Sigmoid colon (tissue), 6 donors: ENCODE measurements at regions not wholly inside any gene's neighbourhood (a gene's known extent, or its start where the extent isn't known, plus 50 kb on each side); places are given as distances from the start of the nearest gene placed in this dataset.

Experiments used
- DNase-seq: peaks from one replicate; pipeline ENCODE4 v3.0.0-alpha.2; 2019
- H3K27ac ChIP-seq, 4 donors: fragments of 200-600 bp; sonication (generic); one replicate each; pipeline ENCODE4 v1.5.1; 2016 to 2019; ENCODE audit warnings: mild to moderate bottlenecking in 1 of 4
- H3K27me3 ChIP-seq, 3 donors: fragments of 200-600 bp; sonication (generic); one replicate each; pipeline ENCODE4 v1.5.1; 2019; ENCODE audit warnings: mild to moderate bottlenecking in 1 of 3
- H3K36me3 ChIP-seq, 4 donors: fragments of 200-600 bp; sonication (generic); one replicate each; pipeline ENCODE4 v1.5.1; 2016 to 2019
- H3K4me1 ChIP-seq, 4 donors: fragments of 200-600 bp; sonication (generic); one replicate each; pipeline ENCODE4 v1.5.1; 2017 to 2019
- H3K4me3 ChIP-seq, 4 donors: fragments of 200-600 bp; sonication (generic); one replicate each; pipeline ENCODE4 v1.5.1; 2017 to 2019; ENCODE audit warnings: mild to moderate bottlenecking in 2 of 4, moderate library complexity in 1 of 4
- H3K9me3 ChIP-seq, 4 donors: fragments of 200-600 bp in 3 of 4; sonication (generic) in 3 of 4; one replicate each; pipeline versions ENCODE4 v1.5.1 to v1.6.1; 2013 to 2019
- CTCF ChIP-seq, 4 experiments: fragments of 450-650 bp in 3 of 4; fragments of 200-600 bp in 1 of 4; IDR thresholded peaks; one replicate each; pipeline ENCODE4 v1.5.1; 2016 to 2019; ENCODE audit warnings: antibody characterized with exemption in 4 of 4, mild to moderate bottlenecking in 3 of 4, moderate library complexity in 2 of 4
- EP300 ChIP-seq, 4 donors: sonication (generic); formaldehyde crosslinking; IDR thresholded peaks; one replicate each; pipeline ENCODE4 v1.6.1; 2017; ENCODE audit warnings: antibody characterized with exemption in 4 of 4
- POLR2A ChIP-seq, 2 donors: fragments of 450-650 bp; IDR thresholded peaks; one replicate each; pipeline ENCODE4 v1.6.1; 2016; ENCODE audit warnings: antibody characterized with exemption in 2 of 2, mild to moderate bottlenecking in 2 of 2, moderate library complexity in 2 of 2
- POLR2AphosphoS5 ChIP-seq, 4 donors: sonication (generic); formaldehyde crosslinking; IDR thresholded peaks; one replicate each; pipeline ENCODE4 v1.6.1; 2017; ENCODE audit warnings: antibody characterized with exemption in 4 of 4
- WGBS, 2 donors: extraction: QIAGEN DNeasy Blood & Tissue Kit; methylation state at CpG; one replicate each; pipeline ENCODE4 v1.1.7; 2013; 5-methylcytosine and 5-hydroxymethylcytosine counted together
- intact Hi-C: fragments of 100-400 bp; cut with DNase I; formaldehyde crosslinking; loops from one replicate; pipeline ENCODE4 v1.15.1; 2023
- donor health status: healthy with polysubstance abuse.
- donor health status: healthy.

- TF ChIP-seq POLR2AphosphoS5 (IDR thresholded peaks at IDR 0.05) (no peak), EP300 (IDR thresholded peaks at IDR 0.05) (no peak), POLR2A (IDR thresholded peaks at IDR 0.05) (no peak), CTCF (IDR thresholded peaks at IDR 0.05) (no peak)
- no peak for DNase-seq
- Histone ChIP-seq H3K27me3 (no peaks in the 10 kb centered on the region), H3K9me3 (no peaks in the 10 kb centered on the region), H3K36me3 (no peaks in the 10 kb centered on the region), H3K4me1 (peaks cover 0 to 19% (median 1%) of the 10 kb centered on the region in 4 donors), H3K27ac (no peak overlapping the region), H3K4me3 (no peak overlapping the region)
- WGBS, 2 donors, result 19 to 61% methylated on average over 9 of the region's 9 CpGs
- intact Hi-C loops, result no loop called here
Observed at GRCh38 chr3:161576714-161577510, 80.3 kb downstream of the OTOL1 start.

DNA sequence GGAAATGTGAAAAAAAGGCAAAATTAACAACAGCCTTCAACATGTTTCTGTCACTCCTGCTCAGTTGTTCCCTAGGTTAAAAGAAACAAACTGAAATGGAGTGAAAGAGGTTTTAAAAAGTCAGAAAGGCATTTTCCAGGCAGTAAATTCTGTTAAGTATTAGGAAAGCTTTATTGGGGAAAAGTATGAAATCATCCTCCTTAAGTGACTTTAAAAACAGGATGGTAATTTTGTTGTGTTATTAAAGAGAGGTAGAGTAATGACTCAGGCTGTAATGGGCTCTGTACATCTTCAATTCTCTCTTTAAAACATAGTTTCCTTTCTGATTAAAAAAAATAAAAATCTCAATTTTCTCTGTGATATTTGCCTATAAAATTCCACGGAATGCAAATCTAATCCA lies 81.1 kb downstream of the OTOL1 start:
- WGBS, 2 donors, result 75 to 85% methylated on average over 1 of the region's 1 CpG
- no peak for DNase-seq
- H3K9me3 ChIP-seq, result no peaks in the 10 kb centered on the region
- intact Hi-C loops, result no loop called here
- no peaks in the 10 kb centered on the region for H3K36me3 ChIP-seq
- no peak for TF ChIP-seq CTCF (IDR thresholded peaks at IDR 0.05)
- TF ChIP-seq POLR2A (IDR thresholded peaks at IDR 0.05), result no peak
- no peak for TF ChIP-seq EP300 (IDR thresholded peaks at IDR 0.05)
- TF ChIP-seq POLR2AphosphoS5 (IDR thresholded peaks at IDR 0.05), result no peak
- peaks cover 0 to 19% (median 1%) of the 10 kb centered on the region in 4 donors for H3K4me1 ChIP-seq
- no peak overlapping the region for H3K27ac ChIP-seq
- H3K4me3 ChIP-seq, result no peak overlapping the region
- no peaks in the 10 kb centered on the region for H3K27me3 ChIP-seq

- WGBS, 2 donors, result 66 to 80% methylated on average over 9 of the region's 9 CpGs
Observed at GRCh38 chr3:161579395-161580126, 83.0 kb downstream of the OTOL1 start.

DNA sequence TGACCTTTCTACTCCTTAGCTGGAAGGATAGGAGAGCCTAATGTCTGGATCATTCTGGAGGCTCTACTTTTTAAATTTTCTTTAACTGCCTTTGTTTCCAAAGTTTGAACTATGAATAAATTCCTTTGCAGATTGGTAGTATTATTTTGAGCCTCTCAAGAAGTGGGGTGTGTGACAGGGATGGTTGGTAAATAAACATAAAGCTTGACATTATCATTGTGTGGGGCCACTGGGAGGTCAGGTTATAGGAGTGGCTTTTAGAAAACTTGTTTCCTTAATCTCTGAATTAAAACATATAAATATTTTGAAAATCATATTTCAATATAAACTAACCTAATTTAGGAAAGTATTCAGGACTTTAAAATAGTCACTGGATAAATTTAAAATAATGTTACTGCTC lies 89.3 kb downstream of the OTOL1 start:
- intact Hi-C loops, result no loop called here
- H3K4me1 ChIP-seq, result no peaks in the 10 kb centered on the region
- no peak for DNase-seq
- H3K27ac ChIP-seq, result no peak overlapping the region
- H3K36me3 ChIP-seq, result no peaks in the 10 kb centered on the region
- no peaks in the 10 kb centered on the region for H3K9me3 ChIP-seq
- no peaks in the 10 kb centered on the region for H3K27me3 ChIP-seq
- TF ChIP-seq CTCF (IDR thresholded peaks at IDR 0.05), result no peak
- no peak for TF ChIP-seq POLR2AphosphoS5 (IDR thresholded peaks at IDR 0.05)
- no peak for TF ChIP-seq EP300 (IDR thresholded peaks at IDR 0.05)
- no peak for TF ChIP-seq POLR2A (IDR thresholded peaks at IDR 0.05)
- no peak overlapping the region for H3K4me3 ChIP-seq

More at GRCh38 chr3:161579395-161580126, 83.0 kb downstream of the OTOL1 start:
- Histone ChIP-seq H3K27me3 (no peaks in the 10 kb centered on the region), H3K27ac (no peak overlapping the region), H3K36me3 (no peaks in the 10 kb centered on the region), H3K9me3 (no peaks in the 10 kb centered on the region), H3K4me3 (no peak overlapping the region), H3K4me1 (peaks cover 0 to 19% (median 1%) of the 10 kb centered on the region in 4 donors)
- TF ChIP-seq POLR2A (IDR thresholded peaks at IDR 0.05), result no peak
- no peak for TF ChIP-seq POLR2AphosphoS5 (IDR thresholded peaks at IDR 0.05)
- TF ChIP-seq EP300 (IDR thresholded peaks at IDR 0.05), result no peak
- no peak for TF ChIP-seq CTCF (IDR thresholded peaks at IDR 0.05)
- intact Hi-C loops, result no loop called here
- DNase-seq, result no peak
